ENCODE measurements at regions not wholly inside any gene's neighbourhood (a gene's known extent, or its start where the extent isn't known, plus 50 kb on each side); places are given as distances from the start of the nearest gene placed in this dataset.

GRCh38 chr18:61653823-61654551 is 238.8 kb downstream of the RNF152 start:
- in situ Hi-C loops (cut with MboI), result no loop called here
- WGBS (ENCODE audit: insufficient coverage, low coverage, missing lambda C conversion rate), result 0% methylated on average over 4 of the region's 4 CpGs
- POLR2A ChIA-PET, result no interaction called here

More at GRCh38 chr18:61653823-61654551, 238.8 kb downstream of the RNF152 start:
- BruUV-seq (replicated peaks), result no TSS peak
- H3K27me3 ChIP-seq (ENCODE audit: control insufficient read depth in 2 of 2, insufficient read depth in 2 of 2, low read length in 2 of 2), result no peaks in the 10 kb centered on the region
- TF ChIP-seq FOXK2 (conservative IDR thresholded peaks at IDR 0.05 in 1 of 2, IDR thresholded peaks at IDR 0.05 in 1 of 2; ENCODE audit: low read depth in 2 of 2) (no peak), KAT8 (IDR thresholded peaks at IDR 0.05; ENCODE audit: low read depth) (no peak), CEBPZ (IDR thresholded peaks at IDR 0.05; ENCODE audit: borderline replicate concordance, low read depth, low read length) (no peak), THAP7 (CRISPR knock-in tag; IDR thresholded peaks at IDR 0.05) (no peak), NELFE (IDR thresholded peaks at IDR 0.05; ENCODE audit: insufficient read depth, insufficient read length) (no peak), MCM5 (IDR thresholded peaks at IDR 0.05; ENCODE audit: low read depth) (no peak), ZBTB34 (CRISPR knock-in tag; IDR thresholded peaks at IDR 0.05) (no peak)
- intact Hi-C loops (cut with micrococcal nuclease), result no loop called here
- no peak overlapping the region for H3K27ac ChIP-seq (ENCODE audit: extremely low read depth, low read depth, low read length)
- H4K20me1 ChIP-seq (replicated peaks; ENCODE audit: control insufficient read depth, insufficient read depth, low read length), result no peaks in the 10 kb centered on the region
- no peak for DNase-seq (ENCODE audit: extremely low read depth in 1 of 4, low spot score in 3 of 4)
- H3K9me1 ChIP-seq (ENCODE audit: control insufficient read depth, insufficient read depth, low read length), result no peaks in the 10 kb centered on the region
- H2AFZ ChIP-seq (ENCODE audit: low read depth, low read length), result no peak overlapping the region
- no peaks in the 10 kb centered on the region for H3K4me1 ChIP-seq (replicated peaks in 1 of 2; ENCODE audit: control insufficient read depth in 2 of 2, insufficient read depth in 2 of 2, low read length in 2 of 2)
- FAIRE-seq, result no peak
- ATAC-seq, result no peak
- no peaks in the 10 kb centered on the region for H3K9me3 ChIP-seq (replicated peaks; ENCODE audit: control insufficient read depth, insufficient read depth, low read depth, low read length)
- H3K4me3 ChIP-seq, result no peak overlapping the region
- no peaks in the 10 kb centered on the region for H3K36me3 ChIP-seq (ENCODE audit: control insufficient read depth, insufficient read depth, low read length)
- no peak overlapping the region for H3K9ac ChIP-seq (ENCODE audit: insufficient read depth in 1 of 2, low read depth in 2 of 2, low read length in 2 of 2)
- H3K79me2 ChIP-seq (ENCODE audit: control insufficient read depth, insufficient read depth, low read length), result no peaks in the 10 kb centered on the region
- H3K4me2 ChIP-seq (ENCODE audit: insufficient read depth, low read length), result no peak overlapping the region
- CTCF ChIA-PET (ENCODE audit: low intra/inter-chr PET ratio), result no interaction called here

Measured in K562 (cell line).